Stimulated activated naive CD4-positive, alpha-beta T cell treated with Interleukin-2 at 50 U/mL for 16 hours (primary cell): ENCODE measurements at regions not wholly inside any gene's neighbourhood (a gene's known extent, or its start where the extent isn't known, plus 50 kb on each side); places are given as distances from the start of the nearest gene placed in this dataset.

Experiments used
- DNase-seq: peaks from one replicate; lab custom pipeline; 2025; lab: John Stamatoyannopoulos, UW

- no peak for DNase-seq
These were observed 179.8 kb upstream of the UBL3 start for GRCh38 chr13:30030141-30030750.

- DNase-seq = no peak
These were observed 177.4 kb upstream of the UBL3 start for GRCh38 chr13:30027569-30028455.

GRCh38 chr13:30026909-30027308 lies 176.5 kb upstream of the UBL3 start:
- no peak for DNase-seq

DNA sequence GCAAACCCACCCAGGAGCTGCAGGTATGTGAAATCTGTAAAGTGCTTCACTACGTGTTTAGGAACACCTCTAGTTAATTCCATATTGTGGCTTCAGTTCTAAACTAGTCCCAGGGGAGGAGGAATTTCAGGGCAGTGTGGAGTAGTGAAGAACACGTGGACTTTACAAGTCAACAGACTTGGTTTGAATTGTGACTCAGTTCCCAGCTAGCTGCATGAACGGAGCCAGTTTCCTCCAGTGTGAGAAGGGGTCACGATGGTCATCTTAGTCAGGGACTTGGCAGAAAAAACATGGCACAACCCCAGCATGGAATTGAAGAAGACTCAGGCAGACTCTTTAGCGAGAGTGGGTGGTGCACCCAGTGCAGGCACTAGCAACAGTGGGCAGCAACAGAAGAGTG lies 175.7 kb upstream of the UBL3 start:
- no peak for DNase-seq

GRCh38 chr13:30025351-30025750 lies 174.9 kb upstream of the UBL3 start:
- no peak for DNase-seq

GRCh38 chr13:30024125-30024865 lies 173.9 kb upstream of the UBL3 start:
- no peak for DNase-seq

DNA sequence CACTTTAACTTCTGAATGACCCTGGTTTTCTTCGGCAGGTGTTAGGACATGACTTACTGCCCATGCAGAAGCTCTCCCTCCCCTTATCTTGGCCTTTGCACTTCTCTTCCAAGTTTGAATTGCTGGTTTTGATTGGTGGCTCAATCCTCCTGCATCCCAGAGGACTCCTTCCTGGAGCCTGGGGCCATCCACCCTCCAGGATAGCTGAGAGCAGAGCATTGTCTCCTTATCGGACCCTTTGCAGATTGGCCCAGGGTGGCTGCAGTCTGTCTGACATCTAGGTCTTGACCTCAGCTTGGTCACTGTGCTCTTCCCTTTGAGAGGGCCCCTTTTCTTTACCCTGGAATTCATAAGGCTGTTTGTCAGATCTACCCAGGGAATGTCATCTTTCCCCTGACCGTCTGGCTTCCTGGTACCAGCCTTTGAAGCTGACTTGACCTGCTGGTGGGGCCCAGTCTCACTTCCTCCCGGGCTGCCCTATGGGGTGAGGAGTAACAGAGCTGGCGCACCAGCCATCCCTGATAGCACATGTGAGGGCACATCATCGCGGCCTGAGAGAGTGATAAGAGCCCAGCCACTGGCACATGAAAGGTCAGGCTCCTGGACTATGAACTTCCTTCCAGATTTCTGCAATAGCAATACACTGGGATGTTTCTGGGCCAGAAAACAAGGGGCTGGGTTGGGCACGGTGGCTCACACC lies 172.9 kb upstream of the UBL3 start:
- DNase-seq = no peak

- no peak for DNase-seq
These were observed 172.4 kb upstream of the UBL3 start for GRCh38 chr13:30022796-30023195.

- no peak for DNase-seq
These were observed 171.8 kb upstream of the UBL3 start for GRCh38 chr13:30022256-30022655.

GRCh38 chr13:30021611-30022010 lies 171.2 kb upstream of the UBL3 start:
- DNase-seq = no peak

GRCh38 chr13:30020726-30021312 lies 170.4 kb upstream of the UBL3 start:
- no peak for DNase-seq

- DNase-seq = no peak
These were observed 169.5 kb upstream of the UBL3 start for GRCh38 chr13:30019648-30020626.

- no peak for DNase-seq
These were observed 167.5 kb upstream of the UBL3 start for GRCh38 chr13:30017880-30018279.

DNA sequence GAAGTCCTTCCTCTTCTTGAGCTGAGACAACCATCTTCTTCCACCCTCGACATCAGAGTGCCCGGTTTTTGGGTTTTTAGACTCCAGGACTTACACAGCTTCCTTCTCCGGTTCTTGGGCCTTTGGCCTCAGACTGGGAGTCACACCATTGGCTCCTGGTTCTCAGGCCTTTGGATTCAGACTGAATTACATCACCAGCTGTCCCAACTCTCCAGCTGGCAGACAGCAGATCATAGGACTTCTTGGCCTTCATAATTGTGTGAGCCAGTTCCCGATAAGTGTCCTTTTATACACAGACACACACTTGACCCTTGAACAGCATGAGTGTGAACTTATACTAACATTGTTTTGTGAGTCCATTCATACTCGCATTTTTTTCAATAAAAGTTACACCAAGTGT lies 166.0 kb upstream of the UBL3 start:
- no peak for DNase-seq

DNA sequence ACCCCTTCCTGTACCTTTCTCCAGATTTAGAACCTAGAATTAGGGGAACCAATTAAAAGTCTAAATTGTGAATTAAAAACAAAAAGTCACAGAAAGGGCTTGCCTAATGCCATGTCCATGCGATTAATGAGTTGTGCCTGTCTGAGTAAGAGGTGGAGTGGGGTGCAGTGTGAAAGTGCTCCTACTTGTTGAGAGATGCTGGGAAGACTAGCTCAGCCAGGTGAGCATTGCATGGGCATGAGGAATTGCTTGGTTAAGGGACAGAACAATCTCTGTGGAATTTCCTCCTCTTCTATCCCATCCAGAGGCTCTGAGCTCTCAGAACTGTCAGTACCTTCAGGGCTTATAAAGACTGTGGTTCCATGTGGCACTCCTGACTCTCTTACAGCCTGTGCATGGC lies 159.0 kb upstream of the UBL3 start:
- DNase-seq = no peak

- DNase-seq = no peak
These were observed 155.8 kb upstream of the UBL3 start for GRCh38 chr13:30006246-30006645.

GRCh38 chr13:30004204-30004603 lies 153.8 kb upstream of the UBL3 start:
- no peak for DNase-seq

DNA sequence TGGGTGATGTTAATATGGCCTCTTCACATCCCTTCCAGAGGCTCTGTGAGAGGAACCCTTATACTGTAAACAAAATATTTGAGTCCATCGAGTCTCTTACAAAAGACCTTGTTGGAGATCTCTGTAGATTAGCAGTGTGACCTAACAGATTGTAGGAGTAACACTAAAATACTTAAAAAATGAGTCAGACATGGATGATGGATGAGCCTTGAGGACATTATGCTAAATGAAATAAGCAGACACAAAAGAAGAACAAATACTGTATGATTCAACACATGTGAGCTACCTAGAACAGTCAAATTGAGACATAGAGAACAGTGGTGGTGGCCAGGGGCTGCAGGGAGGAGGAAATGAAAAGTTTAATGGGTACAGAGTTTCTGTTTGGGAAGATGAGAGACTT lies 152.2 kb upstream of the UBL3 start:
- DNase-seq = no peak

DNA sequence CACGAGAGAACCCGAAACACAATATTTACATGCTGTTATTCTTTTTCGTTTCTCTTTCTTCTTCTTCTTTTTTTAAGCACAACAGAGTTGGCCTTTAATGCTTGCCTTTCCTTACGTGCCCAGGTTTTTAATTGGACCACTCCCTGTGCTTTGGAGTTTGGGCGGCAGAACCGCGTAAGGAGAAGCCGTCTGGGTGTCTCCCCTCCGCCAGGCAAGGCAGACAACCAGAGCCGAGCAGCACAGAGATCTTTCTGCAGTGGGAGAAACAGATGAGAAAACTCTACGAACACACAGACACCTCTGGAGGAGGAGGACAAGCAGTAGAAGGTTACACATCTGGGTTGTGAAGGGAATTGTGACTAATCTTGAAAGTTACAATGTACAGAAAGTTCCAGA lies 150.0 kb upstream of the UBL3 start:
- no peak for DNase-seq

GRCh38 chr13:29999492-30000369 lies 149.3 kb upstream of the UBL3 start:
- no peak for DNase-seq
